Pancreas (tissue), 10 donors: ENCODE measurements at regions not wholly inside any gene's neighbourhood (a gene's known extent, or its start where the extent isn't known, plus 50 kb on each side); places are given as distances from the start of the nearest gene placed in this dataset.

Experiments
- ATAC-seq, 4 donors: fragments of 200-7000 bp; cut with Tn5 transposase; one replicate each; pipeline versions ENCODE4 v1.8.0 to v1.9.1; 2020; ENCODE audit warnings: mild to moderate bottlenecking in 4 of 4, moderate library complexity in 4 of 4
- DNase-seq, 6 donors: peaks; one replicate each; pipeline ENCODE4 v3.0.0-alpha.2; 2020
- FAIRE-seq: peaks from 2 replicates; lab custom pipeline; 2012; peaks lifted over from hg19 to GRCh38; lab: Jason Lieb, UNC
- H3K27ac ChIP-seq, 4 donors: fragments of 200-600 bp; sonication (generic); 1 replicate in 3 of 4; 2 replicates in 1 of 4; pipeline versions ENCODE4 v1.5.0 to v1.8.0; 2020
- H3K27me3 ChIP-seq, 4 donors: fragments of 200-600 bp; one replicate each; pipeline ENCODE4 v1.8.0; 2021
- H3K36me3 ChIP-seq, 3 donors: fragments of 200-600 bp; sonication (generic) in 1 of 3; one replicate each; pipeline versions ENCODE4 v1.5.0 to v1.8.0; 2020 to 2021
- H3K4me1 ChIP-seq, 3 donors: fragments of 200-600 bp; one replicate each; pipeline ENCODE4 v1.8.0; 2021
- H3K4me3 ChIP-seq, 4 donors: fragments of 200-600 bp; sonication (generic) in 2 of 4; one replicate each; pipeline versions ENCODE4 v1.5.0 to v1.8.0; 2020 to 2021
- H3K9me3 ChIP-seq, 4 donors: fragments of 200-600 bp; one replicate each; pipeline ENCODE4 v1.8.0; 2021
- CTCF ChIP-seq, 4 donors: fragments of 200-600 bp; sonication (generic) in 3 of 4; IDR thresholded peaks; one replicate each; pipeline versions ENCODE4 v1.5.0 to v1.8.0; 2021; ENCODE audit warnings: antibody characterized with exemption in 4 of 4
- WGBS, 2 donors: extraction: QIAGEN DNeasy Blood & Tissue Kit; methylation state at CpG; one replicate each; pipeline ENCODE4 v1.1.7; 2013; 5-methylcytosine and 5-hydroxymethylcytosine counted together
- intact Hi-C, 3 donors: fragments of 100-400 bp; cut with DNase I; formaldehyde crosslinking; loops; one replicate each; pipeline versions ENCODE4 v1.11.1 to v1.14.2; 2022
- donor health status: healthy with polysubstance abuse.
- donor health status: DM: no; HTN: no; CAD: no; lungs with moderate emphysema.
- donor health status: DM: no; HTN: no; CAD: no.
- donor health status: control.
- donor health status: control.
- donor health status: Bipolar disorder and iron deficiency.
- donor health status: DM: yes; HTN: yes; CAD: no.
- donor health status: DM: no; HTN: no; CAD: no.
- donor health status: DM: no; HTN: no; CAD: no.
- donor health status: DM: yes; HTN: yes; CAD: no.

GRCh38 chr9:107933516-107933915 lies 443.9 kb upstream of the KLF4 start:
- 59 to 62% methylated on average over 6 of the region's 6 CpGs for WGBS, 2 donors
- TF ChIP-seq CTCF (IDR thresholded peaks at IDR 0.05), result no peak
- Histone ChIP-seq H3K27me3 (no peaks in the 10 kb centered on the region), H3K9me3 (no peaks in the 10 kb centered on the region), H3K4me3 (no peak overlapping the region), H3K36me3 (no peaks in the 10 kb centered on the region), H3K27ac (no peak overlapping the region), H3K4me1 (no peaks in the 10 kb centered on the region)
- no peak for DNase-seq
- ATAC-seq, result no peak
- no peak for FAIRE-seq
- intact Hi-C loops, result no loop called here

- no peak for TF ChIP-seq CTCF (IDR thresholded peaks at IDR 0.05)
- no peak overlapping the region for H3K4me3 ChIP-seq
- DNase-seq (no peak), FAIRE-seq (no peak), ATAC-seq (no peak)
- H3K9me3 ChIP-seq, result no peaks in the 10 kb centered on the region
- intact Hi-C loops, result no loop called here
- no peaks in the 10 kb centered on the region for H3K36me3 ChIP-seq
- WGBS, 2 donors, result 73 to 83% methylated on average over 5 of the region's 5 CpGs
- no peak overlapping the region for H3K27ac ChIP-seq
- no peaks in the 10 kb centered on the region for H3K4me1 ChIP-seq
- H3K27me3 ChIP-seq, result no peaks in the 10 kb centered on the region
Measured at GRCh38 chr9:107933097-107933496, 443.5 kb upstream of the KLF4 start.

GRCh38 chr9:107932601-107933000 lies 443.0 kb upstream of the KLF4 start:
- intact Hi-C loops, result no loop called here

GRCh38 chr9:107932046-107932445 lies 442.5 kb upstream of the KLF4 start:
- WGBS, 2 donors, result 47 to 59% methylated on average over 1 of the region's 1 CpG
- ATAC-seq (no peak), FAIRE-seq (no peak), DNase-seq (no peak)
- no peak overlapping the region for H3K4me3 ChIP-seq
- no peak overlapping the region for H3K27ac ChIP-seq
- no peaks in the 10 kb centered on the region for H3K27me3 ChIP-seq
- no peak for TF ChIP-seq CTCF (IDR thresholded peaks at IDR 0.05)
- intact Hi-C loops, result no loop called here
- H3K4me1 ChIP-seq, result no peaks in the 10 kb centered on the region
- no peaks in the 10 kb centered on the region for H3K36me3 ChIP-seq
- no peaks in the 10 kb centered on the region for H3K9me3 ChIP-seq

More at GRCh38 chr9:107932601-107933000, 443.0 kb upstream of the KLF4 start:
- FAIRE-seq (no peak), ATAC-seq (no peak), DNase-seq (no peak)
- Histone ChIP-seq H3K27ac (no peak overlapping the region), H3K36me3 (no peaks in the 10 kb centered on the region), H3K27me3 (no peaks in the 10 kb centered on the region), H3K9me3 (no peaks in the 10 kb centered on the region), H3K4me3 (no peak overlapping the region), H3K4me1 (no peaks in the 10 kb centered on the region)
- WGBS, 2 donors, result 51 to 60% methylated on average over 2 of the region's 2 CpGs
- no peak for TF ChIP-seq CTCF (IDR thresholded peaks at IDR 0.05)

- FAIRE-seq (no peak), DNase-seq (no peak), ATAC-seq (no peak)
- Histone ChIP-seq H3K36me3 (no peaks in the 10 kb centered on the region), H3K4me1 (no peaks in the 10 kb centered on the region), H3K27me3 (no peaks in the 10 kb centered on the region), H3K4me3 (no peak overlapping the region), H3K27ac (no peak overlapping the region), H3K9me3 (no peaks in the 10 kb centered on the region)
- intact Hi-C loops, result no loop called here
- no peak for TF ChIP-seq CTCF (IDR thresholded peaks at IDR 0.05)
- WGBS, 2 donors, result 73 to 88% methylated on average over 8 of the region's 8 CpGs
Measured at GRCh38 chr9:107931071-107931715, 441.6 kb upstream of the KLF4 start.
